Ovary (tissue), 3 donors: ENCODE measurements at regions not wholly inside any gene's neighbourhood (a gene's known extent, or its start where the extent isn't known, plus 50 kb on each side); places are given as distances from the start of the nearest gene placed in this dataset.

Source experiments
- POLR2A ChIP-seq: fragments of 450-650 bp; IDR thresholded peaks from one replicate; pipeline ENCODE4 v1.6.1; 2017; ENCODE audit warnings: antibody characterized with exemption, mild to moderate bottlenecking, moderate library complexity
- TF ChIP-seq, protein P1 (sequence below), 3 donors: fragments of 450-650 bp in 2 of 3; fragments of 200-600 bp in 1 of 3; IDR thresholded peaks; one replicate each; pipeline versions ENCODE4 v1.5.1 to v1.8.0; 2016 to 2022; ENCODE audit warnings: antibody characterized with exemption in 3 of 3, mild to moderate bottlenecking in 1 of 3
- donor health status: DM: no; HTN: no; CAD: no.

DNA sequence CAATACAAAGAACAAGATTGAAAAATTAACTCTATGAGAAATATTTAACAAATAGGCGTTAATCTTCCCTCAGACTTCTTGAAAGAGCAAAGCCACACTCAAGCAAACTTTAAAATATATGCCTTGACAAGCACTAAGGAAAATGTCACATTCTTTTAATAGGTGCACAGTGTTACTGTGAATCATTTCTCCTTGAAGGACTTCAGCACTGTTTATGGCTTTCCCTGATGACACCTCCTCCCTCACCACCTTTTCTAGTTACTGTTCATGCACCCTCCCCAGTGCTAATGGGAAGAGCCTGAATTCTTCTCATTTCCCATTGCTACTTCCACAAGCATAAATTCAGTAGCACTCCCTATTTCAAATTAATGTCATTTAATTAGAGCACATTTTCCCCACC, 299.5 kb upstream of the RRP15 start:
- no peak for TF ChIP-seq POLR2A
- TF ChIP-seq, protein P1, sequence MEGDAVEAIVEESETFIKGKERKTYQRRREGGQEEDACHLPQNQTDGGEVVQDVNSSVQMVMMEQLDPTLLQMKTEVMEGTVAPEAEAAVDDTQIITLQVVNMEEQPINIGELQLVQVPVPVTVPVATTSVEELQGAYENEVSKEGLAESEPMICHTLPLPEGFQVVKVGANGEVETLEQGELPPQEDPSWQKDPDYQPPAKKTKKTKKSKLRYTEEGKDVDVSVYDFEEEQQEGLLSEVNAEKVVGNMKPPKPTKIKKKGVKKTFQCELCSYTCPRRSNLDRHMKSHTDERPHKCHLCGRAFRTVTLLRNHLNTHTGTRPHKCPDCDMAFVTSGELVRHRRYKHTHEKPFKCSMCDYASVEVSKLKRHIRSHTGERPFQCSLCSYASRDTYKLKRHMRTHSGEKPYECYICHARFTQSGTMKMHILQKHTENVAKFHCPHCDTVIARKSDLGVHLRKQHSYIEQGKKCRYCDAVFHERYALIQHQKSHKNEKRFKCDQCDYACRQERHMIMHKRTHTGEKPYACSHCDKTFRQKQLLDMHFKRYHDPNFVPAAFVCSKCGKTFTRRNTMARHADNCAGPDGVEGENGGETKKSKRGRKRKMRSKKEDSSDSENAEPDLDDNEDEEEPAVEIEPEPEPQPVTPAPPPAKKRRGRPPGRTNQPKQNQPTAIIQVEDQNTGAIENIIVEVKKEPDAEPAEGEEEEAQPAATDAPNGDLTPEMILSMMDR (IDR thresholded peaks at IDR 0.05): no peak
